Fibroblast of lung (primary cell): ENCODE measurements at regions not wholly inside any gene's neighbourhood (a gene's known extent, or its start where the extent isn't known, plus 50 kb on each side); places are given as distances from the start of the nearest gene placed in this dataset.
"Not testable (repeated sequence)": the region's sequence is repeated elsewhere in the genome, so short reads cannot be mapped to it uniquely, and the experiment has no call there.

Source experiments
- DNase-seq, 2 donors: peaks; one replicate each; pipeline versions ENCODE4 v3.0.0 to v3.0.0-alpha.2; 2010; ENCODE audit warnings: low read depth in 2 of 2
- H2AFZ ChIP-seq: 2 replicates; pipeline ENCODE4 v1.5.1; 2012; ENCODE audit warnings: low read length, control low read depth, inconsistent platforms
- H3K27ac ChIP-seq: 2 replicates; pipeline ENCODE4 v1.5.1; 2011; ENCODE audit warnings: low read length, control low read depth; ENCODE audit not compliant: insufficient read depth
- H3K27me3 ChIP-seq: 2 replicates; pipeline ENCODE4 v1.5.1; 2011; ENCODE audit warnings: mild to moderate bottlenecking, low read length; ENCODE audit not compliant: control insufficient read depth, insufficient read depth
- H3K36me3 ChIP-seq: 2 replicates; pipeline ENCODE4 v1.5.1; 2011; ENCODE audit warnings: low read length; ENCODE audit not compliant: control insufficient read depth, insufficient read depth
- H3K4me1 ChIP-seq: 2 replicates; pipeline ENCODE4 v1.5.1; 2011; ENCODE audit warnings: low read length; ENCODE audit not compliant: control insufficient read depth, insufficient read depth; ENCODE audit errors: extremely low read depth
- H3K4me2 ChIP-seq: 2 replicates; pipeline ENCODE4 v1.5.1; 2011; ENCODE audit warnings: low read length, control low read depth; ENCODE audit not compliant: insufficient read depth; ENCODE audit errors: extremely low read depth
- H3K4me3 ChIP-seq, 4 experiments: fragments of 200-600 bp in 1 of 4; sonication (generic) in 1 of 4; replicated peaks in 1 of 4; 2 replicates each; pipeline ENCODE4 v1.5.1; 2011 to 2016; ENCODE audit warnings: low read length in 4 of 4, low read depth in 3 of 4, mild to moderate bottlenecking in 3 of 4, control low read depth in 2 of 4, inconsistent platforms in 1 of 4, mixed read lengths in 1 of 4; ENCODE audit not compliant: insufficient read depth in 1 of 4; ENCODE audit errors: control extremely low read depth in 1 of 4
- H3K79me2 ChIP-seq: 2 replicates; pipeline ENCODE4 v1.5.1; 2012; ENCODE audit warnings: mild to moderate bottlenecking, low read length, inconsistent platforms; ENCODE audit not compliant: control insufficient read depth, insufficient read depth
- H3K9ac ChIP-seq: 2 replicates; pipeline ENCODE4 v1.5.1; 2011; ENCODE audit warnings: mild to moderate bottlenecking, low read length, control low read depth; ENCODE audit not compliant: insufficient read depth
- H3K9me3 ChIP-seq: 2 replicates; pipeline ENCODE4 v1.5.1; 2012; ENCODE audit warnings: low read depth, low read length; ENCODE audit not compliant: control insufficient read depth, insufficient read depth
- H4K20me1 ChIP-seq: 2 replicates; pipeline ENCODE4 v1.5.1; 2011; ENCODE audit warnings: low read length; ENCODE audit not compliant: control insufficient read depth, insufficient read depth; ENCODE audit errors: extremely low read depth
- EZH2 ChIP-seq: IDR thresholded peaks from 2 replicates; pipeline ENCODE4 v1.5.1; 2012; ENCODE audit warnings: low read length, control low read depth, mild to moderate bottlenecking; ENCODE audit errors: missing control alignments
- TF ChIP-seq, protein P1 (sequence below), 2 donors: IDR thresholded peaks in 1 of 2; conservative IDR thresholded peaks in 1 of 2; 1 replicate in 1 of 2; 2 replicates in 1 of 2; pipeline ENCODE4 v1.5.1; 2011 to 2012; ENCODE audit warnings: low read length in 2 of 2, control low read depth in 1 of 2, inconsistent platforms in 1 of 2, low read depth in 1 of 2, mild to moderate bottlenecking in 1 of 2

DNA sequence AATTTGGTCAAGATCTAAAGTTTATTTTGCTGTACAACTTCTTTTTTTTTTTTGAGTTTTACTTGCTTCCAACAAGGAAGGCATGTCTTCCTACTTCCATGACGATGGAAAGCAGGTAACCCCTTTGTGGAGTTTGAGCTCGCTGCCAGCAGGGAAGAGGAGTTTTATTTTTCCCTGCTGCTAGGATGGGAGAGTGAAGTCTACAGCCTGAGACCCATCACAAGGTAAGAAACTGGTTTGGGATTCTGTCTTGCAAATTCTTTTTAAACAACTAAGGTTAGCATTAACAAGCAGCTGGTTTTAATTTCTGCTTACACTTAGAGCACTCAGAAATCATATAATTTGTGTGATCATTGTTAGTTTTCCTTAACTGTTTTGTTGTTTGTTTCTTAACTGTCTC is 108.0 kb upstream of the MAP3K4 start:
- H2AFZ ChIP-seq, result no peak overlapping the region
- no peak overlapping the region for H3K4me3 ChIP-seq
- no peak overlapping the region for H3K9ac ChIP-seq
- no peaks in the 10 kb centered on the region for H4K20me1 ChIP-seq
- H3K27me3 ChIP-seq, result no peaks in the 10 kb centered on the region
- DNase-seq, result no peak
- no peaks in the 10 kb centered on the region for H3K9me3 ChIP-seq
- H3K27ac ChIP-seq, result no peak overlapping the region
- H3K4me1 ChIP-seq, result no peaks in the 10 kb centered on the region
- no peaks in the 10 kb centered on the region for H3K36me3 ChIP-seq
- TF ChIP-seq EZH2, result no peak
- TF ChIP-seq, protein P1, sequence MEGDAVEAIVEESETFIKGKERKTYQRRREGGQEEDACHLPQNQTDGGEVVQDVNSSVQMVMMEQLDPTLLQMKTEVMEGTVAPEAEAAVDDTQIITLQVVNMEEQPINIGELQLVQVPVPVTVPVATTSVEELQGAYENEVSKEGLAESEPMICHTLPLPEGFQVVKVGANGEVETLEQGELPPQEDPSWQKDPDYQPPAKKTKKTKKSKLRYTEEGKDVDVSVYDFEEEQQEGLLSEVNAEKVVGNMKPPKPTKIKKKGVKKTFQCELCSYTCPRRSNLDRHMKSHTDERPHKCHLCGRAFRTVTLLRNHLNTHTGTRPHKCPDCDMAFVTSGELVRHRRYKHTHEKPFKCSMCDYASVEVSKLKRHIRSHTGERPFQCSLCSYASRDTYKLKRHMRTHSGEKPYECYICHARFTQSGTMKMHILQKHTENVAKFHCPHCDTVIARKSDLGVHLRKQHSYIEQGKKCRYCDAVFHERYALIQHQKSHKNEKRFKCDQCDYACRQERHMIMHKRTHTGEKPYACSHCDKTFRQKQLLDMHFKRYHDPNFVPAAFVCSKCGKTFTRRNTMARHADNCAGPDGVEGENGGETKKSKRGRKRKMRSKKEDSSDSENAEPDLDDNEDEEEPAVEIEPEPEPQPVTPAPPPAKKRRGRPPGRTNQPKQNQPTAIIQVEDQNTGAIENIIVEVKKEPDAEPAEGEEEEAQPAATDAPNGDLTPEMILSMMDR (conservative IDR thresholded peaks at IDR 0.05 in 1 of 2, IDR thresholded peaks at IDR 0.05 in 1 of 2; ENCODE audit: low read depth in 1 of 2, low read length in 2 of 2), result no peak
- H3K4me2 ChIP-seq, result no peak overlapping the region
- no peaks in the 10 kb centered on the region for H3K79me2 ChIP-seq

DNA sequence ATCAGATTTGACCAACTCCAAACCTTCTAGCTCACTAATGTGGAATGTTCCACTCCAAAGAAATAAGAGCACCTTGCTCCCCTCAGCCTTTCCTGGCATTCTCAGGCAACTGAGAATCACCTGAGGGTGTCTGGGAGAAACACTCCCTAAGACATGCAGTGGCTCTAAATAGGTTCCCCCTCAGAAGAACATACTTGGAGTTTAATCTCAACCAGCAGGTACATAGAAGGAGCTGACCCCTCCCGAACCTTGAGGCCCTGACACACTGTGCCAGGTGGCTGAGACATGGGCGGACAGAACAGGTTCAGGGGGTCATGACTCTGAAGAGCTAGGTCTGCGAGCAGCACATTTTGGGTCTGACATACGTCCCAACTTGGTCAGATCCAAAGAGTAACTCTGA is 107.6 kb upstream of the MAP3K4 start:
- Histone ChIP-seq H3K79me2 (no peaks in the 10 kb centered on the region), H3K4me3 (no peak overlapping the region), H3K27me3 (no peaks in the 10 kb centered on the region), H3K4me1 (no peaks in the 10 kb centered on the region), H4K20me1 (no peaks in the 10 kb centered on the region), H3K9ac (no peak overlapping the region), H3K36me3 (no peaks in the 10 kb centered on the region), H2AFZ (no peak overlapping the region), H3K9me3 (no peaks in the 10 kb centered on the region), H3K4me2 (no peak overlapping the region), H3K27ac (no peak overlapping the region)
- DNase-seq, result no peak
- TF ChIP-seq, protein P1 (conservative IDR thresholded peaks at IDR 0.05 in 1 of 2, IDR thresholded peaks at IDR 0.05 in 1 of 2; ENCODE audit: low read depth in 1 of 2, low read length in 2 of 2), result no peak
- TF ChIP-seq EZH2, result no peak

DNA sequence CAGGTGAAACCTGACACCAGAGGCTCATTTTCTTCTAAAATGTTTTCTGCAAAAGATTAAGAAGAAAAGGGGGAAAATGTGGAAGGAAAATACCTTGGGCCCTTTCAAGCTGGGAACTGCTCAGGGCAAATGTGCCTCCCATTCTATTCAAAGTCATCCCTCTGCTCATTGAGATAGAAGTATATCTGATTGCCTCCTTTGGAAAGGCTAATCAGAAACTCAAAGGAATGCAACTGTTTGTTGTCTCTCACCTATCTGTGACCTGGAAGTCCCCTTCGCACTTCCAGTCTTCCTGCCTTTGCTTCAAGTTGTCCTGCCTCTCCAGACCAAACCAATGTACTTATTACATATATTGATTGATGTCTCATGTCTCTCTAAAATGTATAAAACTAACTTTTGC is 102.4 kb upstream of the MAP3K4 start:
- not testable (repeated sequence) for H3K4me1 ChIP-seq, H3K79me2 ChIP-seq, H3K9ac ChIP-seq, H3K27ac ChIP-seq, H3K4me2 ChIP-seq, H3K36me3 ChIP-seq, H2AFZ ChIP-seq, H3K9me3 ChIP-seq, H3K27me3 ChIP-seq, H4K20me1 ChIP-seq, DNase-seq, H3K4me3 ChIP-seq

DNA sequence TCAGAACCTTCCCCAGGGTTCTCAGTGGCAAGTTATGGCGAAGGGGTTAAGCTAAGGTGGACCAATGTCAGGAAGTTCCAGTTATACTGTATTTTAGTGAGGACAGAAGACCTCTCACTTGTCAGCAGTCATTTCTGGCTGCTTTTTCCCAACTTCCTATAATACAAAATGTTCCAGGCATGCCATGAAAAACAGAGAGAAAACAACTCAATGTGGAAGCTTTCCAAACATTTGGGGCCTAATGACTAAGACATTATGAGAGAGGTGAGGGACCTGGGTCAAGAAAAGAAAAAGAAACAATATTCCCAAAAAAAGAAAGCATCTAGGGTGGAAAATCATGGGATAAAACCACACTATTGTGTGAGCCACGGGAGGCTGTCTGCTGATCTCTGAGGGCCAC is 99.9 kb upstream of the MAP3K4 start:
- Histone ChIP-seq H3K4me3 (no peak overlapping the region), H3K9ac (no peak overlapping the region), H3K36me3 (no peaks in the 10 kb centered on the region), H3K4me1 (no peaks in the 10 kb centered on the region), H3K9me3 (no peaks in the 10 kb centered on the region), H3K79me2 (no peaks in the 10 kb centered on the region), H3K27ac (no peak overlapping the region), H4K20me1 (no peaks in the 10 kb centered on the region), H2AFZ (no peak overlapping the region), H3K4me2 (no peak overlapping the region), H3K27me3 (no peaks in the 10 kb centered on the region)
- no peak for DNase-seq
- TF ChIP-seq EZH2, result no peak
- TF ChIP-seq, protein P1 (conservative IDR thresholded peaks at IDR 0.05 in 1 of 2, IDR thresholded peaks at IDR 0.05 in 1 of 2; ENCODE audit: low read depth in 1 of 2, low read length in 2 of 2), result no peak
